ENCODE measurements at regions not wholly inside any gene's neighbourhood (a gene's known extent, or its start where the extent isn't known, plus 50 kb on each side); places are given as distances from the start of the nearest gene placed in this dataset.
A peak's percentile ranks its signal among the peaks of the same experiment; 100 is the strongest.

- no peak for DNase-seq
Measured at GRCh38 chr3:141418751-141419150, 50.4 kb downstream of the ZBTB38 start.

GRCh38 chr3:141419946-141420345, 51.6 kb downstream of the ZBTB38 start:
- no peak for DNase-seq

GRCh38 chr3:141421186-141421585, 52.9 kb downstream of the ZBTB38 start:
- DNase-seq = no peak

- no peak for DNase-seq
Measured at GRCh38 chr3:141421639-141422319, 53.5 kb downstream of the ZBTB38 start.

- no peak for DNase-seq
Measured at GRCh38 chr3:141422961-141423582, 54.8 kb downstream of the ZBTB38 start.

GRCh38 chr3:141425523-141426233, 57.4 kb downstream of the ZBTB38 start:
- no peak for DNase-seq

- DNase-seq = peak; percentile 21
Measured at GRCh38 chr3:141426404-141427034, 58.2 kb downstream of the ZBTB38 start.

- no peak for DNase-seq
Measured at GRCh38 chr3:141427764-141428163, 59.1 kb upstream of the RASA2 start.

- DNase-seq = no peak
Measured at GRCh38 chr3:141429371-141430035, 57.3 kb upstream of the RASA2 start.

- no peak for DNase-seq
Measured at GRCh38 chr3:141430316-141430715, 56.5 kb upstream of the RASA2 start.

- peak; percentile 39 for DNase-seq
Measured at GRCh38 chr3:141431411-141432378, 55.1 kb upstream of the RASA2 start.

- DNase-seq = no peak
Measured at GRCh38 chr3:141432904-141433303, 53.9 kb upstream of the RASA2 start.

GRCh38 chr3:141434255-141434654, 52.6 kb upstream of the RASA2 start:
- no peak for DNase-seq

GRCh38 chr3:141436180-141436579, 50.6 kb upstream of the RASA2 start:
- DNase-seq = no peak
